ENCODE measurements at regions not wholly inside any gene's neighbourhood (a gene's known extent, or its start where the extent isn't known, plus 50 kb on each side); places are given as distances from the start of the nearest gene placed in this dataset.

- intact Hi-C loops (cut with micrococcal nuclease), result no loop called here
- H3K27me3 ChIP-seq (ENCODE audit: low read length), result no peaks in the 10 kb centered on the region
- no TSS peak for BruUV-seq (replicated peaks)
- no peaks in the 10 kb centered on the region for H3K36me3 ChIP-seq (ENCODE audit: low read depth, low read length)
- H3K79me2 ChIP-seq (ENCODE audit: low read length), result no peaks in the 10 kb centered on the region
- H3K4me3 ChIP-seq (ENCODE audit: low read length), result no peak overlapping the region
- no peak overlapping the region for H2AFZ ChIP-seq (ENCODE audit: low read length)
- DNase-seq, result no peak
- no peaks in the 10 kb centered on the region for H3F3A ChIP-seq (ENCODE audit: low read length, unreplicated experiment)
- no peak overlapping the region for H3K9ac ChIP-seq (ENCODE audit: low read length)
- no peaks in the 10 kb centered on the region for H3K9me3 ChIP-seq (ENCODE audit: low read length)
- H3K27ac ChIP-seq (ENCODE audit: low read length), result no peak overlapping the region
- ChIA-PET CTCF (no interaction called here), POLR2A (ENCODE audit: unreplicated experiment) (no interaction called here)
- ATAC-seq, result no peak
- H3K9me2 ChIP-seq (replicated peaks; ENCODE audit: low read length), result no peaks in the 10 kb centered on the region
- no peaks in the 10 kb centered on the region for H3K4me1 ChIP-seq (ENCODE audit: insufficient read depth, low read length)
- H4K20me1 ChIP-seq (ENCODE audit: low read length), result no peaks in the 10 kb centered on the region
- TF ChIP-seq CTCF (conservative IDR thresholded peaks at IDR 0.05; ENCODE audit: low read depth, low read length) (no peak), EZH2 (IDR thresholded peaks at IDR 0.05; ENCODE audit: low read length, unreplicated experiment) (no peak)
- no peak overlapping the region for H3K4me2 ChIP-seq (ENCODE audit: low read length)
These were observed 640.5 kb downstream of the PLPP3 start for GRCh38 chr1:55938861-55939260.

- intact Hi-C loops (cut with micrococcal nuclease), result no loop called here
- Histone ChIP-seq H3K27ac (ENCODE audit: low read length) (no peak overlapping the region), H3K27me3 (ENCODE audit: low read length) (no peaks in the 10 kb centered on the region), H3K36me3 (ENCODE audit: low read depth, low read length) (no peaks in the 10 kb centered on the region), H3K4me1 (ENCODE audit: insufficient read depth, low read length) (no peaks in the 10 kb centered on the region), H3K4me2 (ENCODE audit: low read length) (no peak overlapping the region), H2AFZ (ENCODE audit: low read length) (no peak overlapping the region), H3K79me2 (ENCODE audit: low read length) (no peaks in the 10 kb centered on the region), H3K9me2 (replicated peaks; ENCODE audit: low read length) (no peaks in the 10 kb centered on the region), H3K4me3 (ENCODE audit: low read length) (no peak overlapping the region), H3K9ac (ENCODE audit: low read length) (no peak overlapping the region), H3F3A (ENCODE audit: low read length, unreplicated experiment) (no peaks in the 10 kb centered on the region), H4K20me1 (ENCODE audit: low read length) (no peaks in the 10 kb centered on the region), H3K9me3 (ENCODE audit: low read length) (no peaks in the 10 kb centered on the region)
- no TSS peak for BruUV-seq (replicated peaks)
- ChIA-PET POLR2A (ENCODE audit: unreplicated experiment) (no interaction called here), CTCF (no interaction called here)
- ATAC-seq (no peak), DNase-seq (no peak)
- TF ChIP-seq CTCF (conservative IDR thresholded peaks at IDR 0.05; ENCODE audit: low read depth, low read length) (no peak), EZH2phosphoT487 (IDR thresholded peaks at IDR 0.05; ENCODE audit: borderline replicate concordance, low read length) (no peak), EZH2 (IDR thresholded peaks at IDR 0.05; ENCODE audit: low read length, unreplicated experiment) (no peak)
These were observed 641.0 kb downstream of the PLPP3 start for GRCh38 chr1:55938376-55938850.

- BruUV-seq (replicated peaks), result no TSS peak
- H3K27ac ChIP-seq (ENCODE audit: low read length), result no peak overlapping the region
- CTCF ChIA-PET, result no interaction called here
These were observed 641.5 kb downstream of the PLPP3 start for GRCh38 chr1:55937840-55938375.

More at GRCh38 chr1:55937840-55938375, 641.5 kb downstream of the PLPP3 start:
- no peaks in the 10 kb centered on the region for H3K4me1 ChIP-seq (ENCODE audit: insufficient read depth, low read length)
- H3K4me3 ChIP-seq (ENCODE audit: low read length), result no peak overlapping the region
- ATAC-seq, result no peak
- no peak overlapping the region for H2AFZ ChIP-seq (ENCODE audit: low read length)
- no peaks in the 10 kb centered on the region for H3F3A ChIP-seq (ENCODE audit: low read length, unreplicated experiment)
- no peaks in the 10 kb centered on the region for H4K20me1 ChIP-seq (ENCODE audit: low read length)
- H3K36me3 ChIP-seq (ENCODE audit: low read depth, low read length), result no peaks in the 10 kb centered on the region
- intact Hi-C loops (cut with micrococcal nuclease), result no loop called here
- POLR2A ChIA-PET (ENCODE audit: unreplicated experiment), result no interaction called here
- no peak for TF ChIP-seq EZH2phosphoT487 (IDR thresholded peaks at IDR 0.05; ENCODE audit: borderline replicate concordance, low read length)
- TF ChIP-seq EZH2 (IDR thresholded peaks at IDR 0.05; ENCODE audit: low read length, unreplicated experiment), result no peak
- no peak for TF ChIP-seq CTCF (conservative IDR thresholded peaks at IDR 0.05; ENCODE audit: low read depth, low read length)
- H3K9me3 ChIP-seq (ENCODE audit: low read length), result no peaks in the 10 kb centered on the region
- no peak for DNase-seq
- no peaks in the 10 kb centered on the region for H3K79me2 ChIP-seq (ENCODE audit: low read length)
- H3K4me2 ChIP-seq (ENCODE audit: low read length), result no peak overlapping the region
- H3K9me2 ChIP-seq (replicated peaks; ENCODE audit: low read length), result no peaks in the 10 kb centered on the region
- no peaks in the 10 kb centered on the region for H3K27me3 ChIP-seq (ENCODE audit: low read length)
- H3K9ac ChIP-seq (ENCODE audit: low read length), result no peak overlapping the region
